GM12878 (cell line): ENCODE measurements at regions not wholly inside any gene's neighbourhood (a gene's known extent, or its start where the extent isn't known, plus 50 kb on each side); places are given as distances from the start of the nearest gene placed in this dataset.

Source experiments
- ATAC-seq: fragments of 200-7000 bp; cut with Tn5 transposase; 3 replicates; pipeline ENCODE4 v1.9.1; 2020; ENCODE audit warnings: mild to moderate bottlenecking, moderate library complexity
- BruUV-seq: library from RNA; stranded (reverse); fragments of 400-500 nt; replicated peaks from 2 replicates; lab custom pipeline; 2021; lab: Mats Ljungman, UMichigan
- CTCF ChIA-PET: fragments of 300-600 bp; sonication (Branson Sonifier 250); formaldehyde crosslinking; extraction: SDS; loops from one replicate; lab custom pipeline; 2021; ENCODE audit warnings: inconsistent platforms; lab: Yijun Ruan, JAX
- POLR2A ChIA-PET: fragments of 350-600 bp; formaldehyde crosslinking; extraction: SDS; loops from one replicate; lab custom pipeline; 2021; ENCODE audit warnings: inconsistent platforms; lab: Charles Lee
- RAD21 ChIA-PET: fragments of 300-600 bp; sonication (Branson Sonifier 250); formaldehyde crosslinking; loops from one replicate; lab custom pipeline; 2023; ENCODE audit warnings: antibody characterized with exemption; ENCODE audit not compliant: unreplicated experiment; lab: Charles Lee
- SMC1A ChIA-PET: fragments of 300-600 bp; sonication (Branson Sonifier 250); formaldehyde crosslinking; loops from one replicate; lab custom pipeline; 2023; ENCODE audit not compliant: unreplicated experiment, uncharacterized antibody; lab: Charles Lee
- DNase-seq: peaks from one replicate; pipeline ENCODE4 v3.0.0-alpha.2; 2011; ENCODE audit warnings: low read depth, low spot score
- FAIRE-seq: peaks from 3 replicates; lab custom pipeline; 2011; peaks lifted over from hg19 to GRCh38; lab: Jason Lieb, UNC
- H2AFZ ChIP-seq: 2 replicates; pipeline ENCODE4 v1.6.0; 2011; ENCODE audit warnings: low read depth, low read length, control low read depth; ENCODE audit not compliant: control insufficient read depth
- H3K27ac ChIP-seq: 2 replicates; pipeline ENCODE4 v1.5.1; 2011; ENCODE audit warnings: control low read depth; ENCODE audit not compliant: control insufficient read depth, insufficient read depth
- H3K27me3 ChIP-seq, 2 experiments: replicated peaks in 1 of 2; 2 replicates each; pipeline versions ENCODE4 v1.6.0 to v1.6.1; 2011; ENCODE audit warnings: low read length in 1 of 2; ENCODE audit not compliant: control insufficient read depth in 2 of 2, insufficient read depth in 2 of 2
- H3K36me3 ChIP-seq, 2 experiments: 2 replicates each; pipeline ENCODE4 v1.5.1; 2011; ENCODE audit warnings: low read length in 1 of 2; ENCODE audit not compliant: control insufficient read depth in 2 of 2, insufficient read depth in 2 of 2
- H3K4me1 ChIP-seq: 2 replicates; pipeline ENCODE4 v1.6.1; 2011; ENCODE audit warnings: mild to moderate bottlenecking, low read length, moderate library complexity, mixed read lengths; ENCODE audit not compliant: control insufficient read depth, insufficient read depth
- H3K4me2 ChIP-seq: 2 replicates; pipeline ENCODE4 v1.6.0; 2011; ENCODE audit warnings: control low read depth; ENCODE audit not compliant: control insufficient read depth, insufficient read depth
- H3K4me3 ChIP-seq: fragments of 200-600 bp; sonication (generic); 2 replicates; pipeline ENCODE4 v1.5.1; 2016
- H3K79me2 ChIP-seq: 2 replicates; pipeline ENCODE4 v1.6.0; 2011; ENCODE audit warnings: low read length; ENCODE audit not compliant: control insufficient read depth, insufficient read depth
- H3K9ac ChIP-seq: 2 replicates; pipeline ENCODE4 v1.8.0; 2011; ENCODE audit warnings: low read length, control low read depth, mixed read lengths; ENCODE audit not compliant: control insufficient read depth, insufficient read depth
- H3K9me3 ChIP-seq: replicated peaks from 3 replicates; pipeline ENCODE4 v1.5.1; 2011; ENCODE audit warnings: mild to moderate bottlenecking, low read length; ENCODE audit not compliant: control insufficient read depth, insufficient read depth
- H4K20me1 ChIP-seq: 2 replicates; pipeline ENCODE4 v1.6.0; 2011; ENCODE audit not compliant: control insufficient read depth, insufficient read depth
- CEBPB ChIP-seq, 2 experiments: fragments of 150-350 bp in 1 of 2; IDR thresholded peaks; 2 replicates each; pipeline ENCODE4 v1.6.1; 2012 to 2014; ENCODE audit warnings: low read depth in 2 of 2, low read length in 2 of 2, borderline replicate concordance in 1 of 2, inconsistent platforms in 1 of 2
- MXI1 ChIP-seq: fragments of 150-350 bp; IDR thresholded peaks from 2 replicates; pipeline ENCODE4 v1.6.1; 2011; ENCODE audit warnings: low read depth, mild to moderate bottlenecking, inconsistent platforms, low read length, improper control_type of control experiment
- NR2C1 ChIP-seq: fragments of 450-650 bp; IDR thresholded peaks from 2 replicates; pipeline ENCODE4 v1.6.1; 2017; ENCODE audit warnings: antibody characterized with exemption, mild to moderate bottlenecking, moderate library complexity
- PML ChIP-seq: IDR thresholded peaks from 2 replicates; pipeline ENCODE4 v1.6.1; 2012; ENCODE audit warnings: low read length, inconsistent platforms
- SIN3A ChIP-seq: IDR thresholded peaks from 2 replicates; pipeline ENCODE4 v1.6.1; 2012; ENCODE audit warnings: low read depth, low read length, improper control_type of control experiment
- SRF ChIP-seq, 2 experiments: IDR thresholded peaks; 2 replicates each; pipeline ENCODE4 v1.6.1; 2011; ENCODE audit warnings: low read depth in 2 of 2, low read length in 2 of 2, mild to moderate bottlenecking in 1 of 2, moderate library complexity in 1 of 2
- ZNF274 ChIP-seq: IDR thresholded peaks from one replicate; pipeline ENCODE4 v1.8.0; 2011; ENCODE audit not compliant: insufficient read length, insufficient read depth
- WGBS: methylation state at CpG from one replicate; pipeline ENCODE4 v1.1.6; 2016; ENCODE audit warnings: low lambda C conversion rate; ENCODE audit not compliant: insufficient replicate concordance, insufficient coverage; ENCODE audit errors: missing lambda C conversion rate; 5-methylcytosine and 5-hydroxymethylcytosine counted together
- in situ Hi-C: fragments of 300-500 bp; cut with MboI; formaldehyde crosslinking; loops from 9 replicates; pipeline ENCODE4 v1.14.3; 2018; ENCODE audit warnings: mixed read lengths
- intact Hi-C: fragments of 100-400 bp; cut with micrococcal nuclease; formaldehyde crosslinking; loops from one replicate; pipeline ENCODE4 v1.14.2; 2022; ENCODE audit not compliant: unreplicated experiment

DNA sequence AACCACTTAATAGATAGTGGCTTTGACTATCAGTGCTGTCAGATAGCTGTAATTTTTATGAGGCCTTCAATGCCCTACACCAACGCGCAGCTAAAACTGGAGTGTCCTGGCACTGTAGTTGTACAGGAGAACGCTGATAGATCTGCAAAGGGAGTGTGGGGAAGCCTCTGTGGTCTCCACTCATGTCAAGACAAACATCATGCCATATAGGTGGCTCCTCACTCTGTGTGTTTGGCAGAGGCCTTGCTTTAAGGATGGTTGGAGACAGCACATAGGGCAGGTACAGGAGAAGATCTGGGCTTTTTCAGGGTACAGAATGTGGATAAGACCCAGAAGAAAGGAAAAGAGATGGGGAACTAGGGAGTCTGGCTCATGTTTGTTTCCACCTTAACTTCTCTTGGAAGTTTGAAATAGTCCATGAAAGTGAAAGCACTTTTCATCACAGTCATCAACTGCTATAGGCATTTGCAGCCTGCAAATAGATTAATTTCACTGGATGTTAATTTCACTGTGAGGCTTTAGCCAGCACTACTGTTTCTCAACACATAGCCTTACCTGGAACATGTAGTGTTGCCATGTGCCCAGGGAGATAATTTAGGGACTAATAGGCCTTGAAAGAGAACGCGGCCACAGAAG lies 425.8 kb upstream of the TBL1XR1 start:
- SMC1A ChIA-PET = interaction anchor here (1.1 kb wide), 1 partner anchor 10 kb away, joined by 3 read pairs; no protein-coding TSS in a partner anchor
- ATAC-seq = no peak
- no peak overlapping the region for H3K4me2 ChIP-seq
- no peak overlapping the region for H2AFZ ChIP-seq
- RAD21 ChIA-PET = interaction anchor here (0.7 kb wide), 1 partner anchor 803 kb away, joined by 3 read pairs; no protein-coding TSS in a partner anchor
- no peaks in the 10 kb centered on the region; a peak in 1 of 4 replicates for H3K27me3 ChIP-seq
- H3K4me3 ChIP-seq = no peak overlapping the region
- no peak for DNase-seq
- CTCF ChIA-PET = interaction anchor here (1.1 kb wide), 1 partner anchor 14 kb away, joined by 3 read pairs; no protein-coding TSS in a partner anchor
- no peaks in the 10 kb centered on the region for H3K79me2 ChIP-seq
- 80% methylated on average over 5 of the region's 5 CpGs for WGBS
- no peak overlapping the region for H3K9ac ChIP-seq
- H3K9me3 ChIP-seq = no peaks in the 10 kb centered on the region; the same call in 1 of the 3 replicates
- no peaks in the 10 kb centered on the region for H3K4me1 ChIP-seq
- no peaks in the 10 kb centered on the region for H3K36me3 ChIP-seq
- TF ChIP-seq PML (no peak), ZNF274 (no peak), CEBPB (IDR thresholded peaks at IDR 0.05; ENCODE audit: borderline replicate concordance in 1 of 2, low read depth in 2 of 2, low read length in 2 of 2) (no peak), MXI1 (no peak), NR2C1 (no peak), SRF (IDR thresholded peaks at IDR 0.05; ENCODE audit: low read depth in 2 of 2, low read length in 2 of 2) (no peak), SIN3A (no peak)
- FAIRE-seq = no peak
- no TSS peak for BruUV-seq
- in situ Hi-C loops (no loop called here), intact Hi-C loops (no loop called here)
- H4K20me1 ChIP-seq = no peaks in the 10 kb centered on the region
- no peak overlapping the region for H3K27ac ChIP-seq
- POLR2A ChIA-PET = no interaction called here
